ENCODE measurements at regions not wholly inside any gene's neighbourhood (a gene's known extent, or its start where the extent isn't known, plus 50 kb on each side); places are given as distances from the start of the nearest gene placed in this dataset.

DNA sequence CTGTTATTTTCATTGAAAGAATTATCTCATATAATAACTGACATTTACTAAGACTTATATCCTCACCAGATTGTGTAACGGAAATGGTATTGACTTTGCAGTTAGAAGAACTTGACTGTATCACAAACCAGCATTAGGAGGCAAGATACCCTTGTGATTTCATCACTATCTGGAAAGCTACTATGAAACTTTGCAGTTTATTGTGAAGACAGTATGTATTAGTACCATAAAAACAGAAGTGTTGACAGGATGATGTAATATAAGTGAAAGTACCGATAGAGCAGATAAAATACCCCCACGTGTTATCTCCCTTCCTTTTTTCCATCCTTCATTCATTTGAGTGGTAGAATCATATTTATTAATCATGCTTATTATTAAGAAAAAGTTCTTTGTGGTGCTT, 365.7 kb upstream of the KLHL1 start:
- no peak for DNase-seq

DNA sequence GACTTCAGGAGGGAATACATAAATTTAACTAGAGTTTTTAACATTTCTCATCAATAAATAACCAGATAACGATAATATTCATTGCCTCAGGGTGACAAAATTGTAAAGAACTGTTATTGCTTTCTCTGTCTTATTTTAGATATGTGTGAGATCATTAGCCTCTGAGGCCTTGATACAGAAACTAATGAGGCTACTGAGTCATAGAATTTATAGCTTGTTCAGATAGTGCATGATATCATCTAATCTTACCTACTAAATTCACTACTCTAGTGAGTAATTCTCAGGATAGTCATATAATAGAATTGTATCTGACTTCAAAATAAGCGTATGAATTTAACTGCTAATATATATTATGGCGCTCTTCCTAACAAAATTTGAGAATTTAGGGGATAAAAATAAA, 360.8 kb upstream of the KLHL1 start:
- no peak for DNase-seq

- DNase-seq, result no peak
These were observed 349.2 kb upstream of the KLHL1 start for GRCh38 chr13:70457474-70457873.

DNA sequence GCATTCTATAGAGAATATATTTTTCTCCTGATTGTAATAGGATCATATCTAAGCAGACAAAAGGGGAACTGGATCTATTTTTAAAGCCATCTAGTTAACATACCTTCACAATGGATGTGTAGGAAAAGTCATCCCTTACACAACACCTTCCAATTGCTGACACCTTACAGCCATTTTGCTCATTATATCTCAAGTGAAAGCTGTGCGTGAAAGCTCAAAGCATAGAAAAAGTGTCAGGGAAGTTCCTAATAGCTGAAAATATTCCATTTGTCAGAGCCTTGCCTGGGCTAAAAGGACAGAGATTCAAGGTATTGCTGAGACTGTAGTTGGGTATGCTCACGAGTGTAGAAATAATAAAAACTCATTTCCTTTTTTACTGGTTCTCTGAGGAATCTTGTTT, 340.6 kb upstream of the KLHL1 start:
- no peak for DNase-seq

GRCh38 chr13:70432276-70432805, 324.1 kb upstream of the KLHL1 start:
- no peak for DNase-seq

DNA sequence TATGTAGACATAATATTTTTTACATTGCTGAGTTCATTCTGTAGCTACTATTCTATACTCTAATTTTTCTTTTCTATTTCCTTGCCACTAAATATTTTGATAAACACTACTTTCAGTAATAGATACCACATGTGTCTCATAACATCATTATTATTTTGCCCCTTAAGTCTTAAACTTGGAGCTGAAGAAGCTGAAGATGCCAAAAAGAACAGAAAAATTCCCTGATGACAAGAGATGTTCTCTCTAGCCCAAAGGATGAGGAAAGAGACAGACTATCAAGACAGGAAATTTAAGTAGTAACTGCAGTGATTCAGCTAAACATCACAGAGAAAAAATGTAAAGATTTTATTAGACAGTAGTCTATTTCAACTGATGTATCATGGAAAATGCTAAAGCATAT, 322.0 kb upstream of the KLHL1 start:
- DNase-seq, result no peak

GRCh38 chr13:70424928-70425327, 316.7 kb upstream of the KLHL1 start:
- no peak for DNase-seq

- DNase-seq, result no peak
These were observed 316.2 kb upstream of the KLHL1 start for GRCh38 chr13:70424428-70424827.

GRCh38 chr13:70415136-70415535, 306.9 kb upstream of the KLHL1 start:
- no peak for DNase-seq

- no peak for DNase-seq
These were observed 300.6 kb upstream of the KLHL1 start for GRCh38 chr13:70408865-70409264.

DNA sequence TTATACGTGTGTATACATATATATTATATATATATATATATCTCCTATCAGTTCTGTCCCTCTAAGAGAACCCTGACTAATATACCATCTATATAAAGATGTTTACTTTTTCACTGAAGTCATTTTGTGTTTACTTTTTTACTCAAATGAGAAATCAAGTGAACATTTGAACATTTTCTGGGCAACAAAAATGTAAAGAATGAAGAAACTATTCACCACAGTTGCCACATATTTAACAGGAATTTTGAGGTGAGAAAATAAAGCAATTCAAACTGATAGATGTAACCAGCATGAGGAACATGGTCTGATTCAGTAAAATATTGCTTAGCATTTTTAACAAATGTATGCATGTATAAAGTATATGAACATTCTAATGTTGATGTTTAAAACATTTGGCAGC, 299.2 kb upstream of the KLHL1 start:
- DNase-seq, result no peak

DNA sequence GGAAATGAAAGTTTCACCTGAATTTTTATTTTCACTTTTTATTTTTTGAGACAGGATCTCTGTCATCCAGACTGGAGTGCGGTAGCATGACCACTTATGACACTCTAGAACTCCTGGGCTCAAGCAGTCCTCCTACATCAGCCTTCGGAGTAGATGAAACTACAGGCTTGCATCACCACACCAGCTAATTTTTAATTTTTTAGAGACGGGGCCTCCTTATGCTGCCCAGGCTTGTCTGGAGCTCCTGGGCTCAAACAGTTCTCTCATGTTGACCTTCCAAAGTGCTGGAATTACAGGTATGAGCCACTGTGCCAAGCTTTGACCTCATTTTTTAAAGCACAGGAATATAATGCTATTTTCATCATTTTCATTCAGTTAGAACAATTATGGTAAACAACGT, 297.0 kb upstream of the KLHL1 start:
- no peak for DNase-seq

- no peak for DNase-seq
These were observed 285.8 kb upstream of the KLHL1 start for GRCh38 chr13:70394031-70394548.

DNA sequence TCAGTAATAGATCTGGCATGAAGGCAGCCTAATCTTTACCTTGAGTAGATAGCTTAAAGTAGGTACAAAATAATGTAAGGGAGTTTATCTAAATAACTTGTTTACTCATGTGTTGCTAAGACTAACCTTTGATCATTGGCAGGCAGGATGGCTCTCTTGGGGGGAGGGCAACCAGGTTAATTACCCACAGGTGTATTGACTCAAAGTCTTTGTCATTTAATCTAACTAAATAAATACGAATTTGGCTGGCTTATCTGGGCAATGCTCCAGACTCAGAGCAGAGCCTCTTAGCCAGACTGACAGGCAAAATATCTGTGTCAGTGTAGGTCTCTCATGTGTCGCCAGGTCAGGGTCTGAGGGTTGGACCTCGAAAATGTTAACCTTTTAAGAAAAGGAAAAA, 283.4 kb upstream of the KLHL1 start:
- peak; percentile 87 for DNase-seq

GRCh38 chr13:70390968-70391367, 282.7 kb upstream of the KLHL1 start:
- DNase-seq, result peak; percentile 48

GRCh38 chr13:70390064-70390463, 281.8 kb upstream of the KLHL1 start:
- no peak for DNase-seq

DNA sequence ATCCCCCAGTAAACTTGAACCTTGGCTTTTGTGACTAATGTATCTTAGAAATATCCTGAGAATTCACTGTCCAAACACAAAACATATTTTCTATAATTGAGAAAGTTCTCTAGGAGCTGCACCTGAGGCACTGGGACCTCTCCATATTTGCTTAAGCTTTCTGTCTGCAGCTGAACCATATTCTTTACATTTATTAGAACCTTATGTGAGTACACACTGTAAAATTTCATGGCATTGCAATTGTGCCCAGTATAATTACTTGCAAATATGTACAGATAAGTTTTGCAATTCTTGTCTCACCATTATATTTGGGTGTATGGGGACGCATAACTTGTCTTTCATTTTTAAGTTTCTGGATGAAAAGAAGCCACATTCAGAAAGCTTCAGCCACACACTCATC, 280.7 kb upstream of the KLHL1 start:
- DNase-seq, result no peak

DNA sequence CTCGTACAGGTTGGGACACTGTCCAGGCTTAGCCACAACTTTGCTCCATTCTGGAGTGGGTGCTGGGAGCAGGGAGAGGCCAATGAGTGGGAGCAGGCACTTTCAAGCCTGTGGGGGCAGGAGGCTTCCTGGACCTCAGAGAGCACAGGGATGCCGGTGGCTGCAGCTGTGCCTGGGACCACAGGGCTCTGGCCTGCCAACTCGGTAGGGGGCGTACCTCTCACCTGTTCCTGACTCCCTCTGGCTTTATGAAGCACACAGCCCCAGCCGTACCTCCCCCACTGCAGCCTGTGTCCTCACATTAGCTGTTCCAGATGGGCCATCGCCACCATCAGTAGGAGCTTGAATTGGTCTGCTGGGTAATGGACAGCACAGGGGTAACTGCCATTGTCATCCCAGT, 278.7 kb upstream of the KLHL1 start:
- DNase-seq, result no peak

- no peak for DNase-seq
These were observed 277.6 kb upstream of the KLHL1 start for GRCh38 chr13:70385852-70386251.

DNA sequence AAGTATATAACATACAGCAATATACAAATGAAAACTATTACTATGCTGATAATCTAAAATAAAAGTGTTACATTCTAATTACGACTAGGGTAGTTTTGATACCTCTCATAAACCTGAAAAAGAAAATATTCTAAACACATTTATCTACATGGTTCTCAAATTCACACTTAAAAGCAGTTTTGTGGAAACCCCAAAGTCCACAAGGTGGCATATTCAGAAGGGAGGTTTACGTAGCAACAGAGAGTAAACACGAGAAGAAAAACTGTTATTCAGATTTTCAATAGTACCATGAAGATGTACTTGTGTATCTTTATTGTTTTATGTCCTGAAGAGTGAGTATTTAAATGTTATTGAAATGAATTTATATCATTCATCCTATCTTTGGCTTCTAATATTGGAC, 275.9 kb upstream of the KLHL1 start:
- DNase-seq, result no peak

GRCh38 chr13:70380809-70381208, 272.6 kb upstream of the KLHL1 start:
- peak; percentile 62 for DNase-seq

GRCh38 chr13:70375718-70376117, 267.5 kb upstream of the KLHL1 start:
- peak; percentile 91 for DNase-seq

GRCh38 chr13:70370924-70371323, 262.7 kb upstream of the KLHL1 start:
- DNase-seq, result no peak

- no peak for DNase-seq
These were observed 258.5 kb upstream of the KLHL1 start for GRCh38 chr13:70366720-70367119.

GRCh38 chr13:70363991-70364390, 255.7 kb upstream of the KLHL1 start:
- no peak for DNase-seq
